Fibroblast of mammary gland (primary cell): ENCODE measurements at regions not wholly inside any gene's neighbourhood (a gene's known extent, or its start where the extent isn't known, plus 50 kb on each side); places are given as distances from the start of the nearest gene placed in this dataset.
"Not testable (repeated sequence)": the region's sequence is repeated elsewhere in the genome, so short reads cannot be mapped to it uniquely, and the experiment has no call there.

ENCODE experiments used
- DNase-seq: peaks from one replicate; pipeline ENCODE4 v3.0.0-alpha.2; 2010; ENCODE audit warnings: low read depth
- H3K4me3 ChIP-seq: 2 replicates; pipeline ENCODE4 v1.5.1; 2011; ENCODE audit warnings: low read depth, mild to moderate bottlenecking, low read length, moderate library complexity; ENCODE audit not compliant: control insufficient read depth
- CTCF ChIP-seq: conservative IDR thresholded peaks from 2 replicates; pipeline ENCODE4 v1.5.1; 2011; ENCODE audit warnings: low read depth, low read length, inconsistent platforms; ENCODE audit not compliant: control insufficient read depth, insufficient read depth

- no peak for DNase-seq
- H3K4me3 ChIP-seq, result no peak overlapping the region
- no peak for TF ChIP-seq CTCF
These were observed 764.3 kb upstream of the CTNND2 start for GRCh38 chr5:12668564-12668963.

DNA sequence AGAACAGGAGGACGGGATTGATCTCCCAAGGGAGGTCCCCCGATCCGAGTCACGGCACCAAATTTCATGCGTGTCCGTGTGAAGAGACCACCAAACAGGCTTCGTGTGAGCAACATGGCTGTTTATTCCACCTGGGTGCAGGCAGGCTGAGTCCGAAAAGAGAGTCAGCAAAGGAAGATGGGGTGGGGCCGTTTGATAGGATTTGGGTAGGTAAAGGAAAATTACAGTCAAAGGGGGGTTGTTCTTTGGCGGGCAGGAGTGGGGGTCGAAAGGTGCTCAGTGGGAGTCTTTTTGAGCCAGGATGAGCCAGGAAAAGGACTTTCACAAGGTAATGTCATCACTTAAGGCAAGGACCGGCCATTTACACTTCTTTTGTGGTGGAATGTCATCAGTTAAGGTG is 763.6 kb upstream of the CTNND2 start:
- not testable (repeated sequence) for H3K4me3 ChIP-seq

DNA sequence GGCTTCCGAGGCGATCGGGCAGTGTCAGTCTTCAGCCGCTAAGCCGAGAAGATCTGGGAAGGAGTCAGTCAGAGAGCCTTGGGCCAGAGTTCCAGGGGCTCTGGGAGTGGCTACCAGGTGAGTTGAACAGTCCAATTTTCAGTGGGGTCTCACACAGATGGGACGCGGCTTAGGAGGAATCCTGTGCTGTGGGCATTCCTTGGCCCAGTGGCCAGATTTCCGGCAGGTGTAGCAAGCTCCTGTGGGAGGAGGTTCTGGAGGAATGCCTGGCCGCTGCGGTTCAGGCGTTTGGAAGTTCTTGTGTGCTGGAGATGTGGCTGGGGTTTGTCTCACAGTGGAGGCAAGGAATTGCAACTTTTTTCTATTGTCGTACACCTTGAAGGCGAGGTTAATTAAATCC is 761.5 kb upstream of the CTNND2 start:
- not testable (repeated sequence) for DNase-seq, H3K4me3 ChIP-seq

More for the DNA sequence above, 763.6 kb upstream of the CTNND2 start:
- DNase-seq, result not testable (repeated sequence)

DNA sequence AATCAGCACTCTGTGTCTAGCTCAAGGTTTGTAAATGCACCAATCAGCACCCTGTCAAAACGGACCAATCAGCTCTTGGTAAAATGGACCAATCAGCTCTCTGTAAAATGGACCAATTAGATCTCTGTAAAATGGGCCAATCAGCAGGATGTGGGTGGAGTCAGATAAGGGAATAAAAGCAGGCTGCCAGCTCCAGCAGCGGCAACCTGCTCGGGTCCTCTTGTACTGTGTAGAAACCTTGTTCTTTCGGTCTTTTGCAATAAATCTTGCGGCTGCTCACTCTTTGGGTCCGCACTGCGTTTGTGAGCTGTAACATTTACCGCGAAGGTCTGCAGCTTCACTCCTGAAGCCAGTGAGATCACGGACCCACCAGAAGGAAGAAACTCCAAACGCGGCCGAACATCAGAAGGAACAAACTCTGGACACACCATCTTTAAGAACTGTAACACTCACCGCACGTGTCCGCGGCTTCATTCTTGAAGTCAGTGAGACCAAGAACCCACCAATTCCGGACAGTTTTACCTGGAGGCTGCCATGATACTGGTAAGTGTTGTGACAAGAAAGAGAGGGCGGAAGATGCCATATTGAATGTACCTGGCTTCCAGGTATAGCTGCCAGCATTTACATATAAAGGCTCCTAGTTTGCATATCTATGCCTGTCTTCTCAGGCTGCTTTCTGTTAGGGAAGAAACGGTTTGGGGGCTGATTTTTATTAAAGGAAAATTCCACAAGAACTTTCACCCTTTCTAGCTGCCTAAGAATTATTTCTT is 758.5 kb upstream of the CTNND2 start:
- no peak for TF ChIP-seq CTCF
- no peak overlapping the region for H3K4me3 ChIP-seq
- no peak for DNase-seq

- no peak for TF ChIP-seq CTCF
- H3K4me3 ChIP-seq, result no peak overlapping the region
- no peak for DNase-seq
These were observed 757.5 kb upstream of the CTNND2 start for GRCh38 chr5:12661617-12662370.

DNA sequence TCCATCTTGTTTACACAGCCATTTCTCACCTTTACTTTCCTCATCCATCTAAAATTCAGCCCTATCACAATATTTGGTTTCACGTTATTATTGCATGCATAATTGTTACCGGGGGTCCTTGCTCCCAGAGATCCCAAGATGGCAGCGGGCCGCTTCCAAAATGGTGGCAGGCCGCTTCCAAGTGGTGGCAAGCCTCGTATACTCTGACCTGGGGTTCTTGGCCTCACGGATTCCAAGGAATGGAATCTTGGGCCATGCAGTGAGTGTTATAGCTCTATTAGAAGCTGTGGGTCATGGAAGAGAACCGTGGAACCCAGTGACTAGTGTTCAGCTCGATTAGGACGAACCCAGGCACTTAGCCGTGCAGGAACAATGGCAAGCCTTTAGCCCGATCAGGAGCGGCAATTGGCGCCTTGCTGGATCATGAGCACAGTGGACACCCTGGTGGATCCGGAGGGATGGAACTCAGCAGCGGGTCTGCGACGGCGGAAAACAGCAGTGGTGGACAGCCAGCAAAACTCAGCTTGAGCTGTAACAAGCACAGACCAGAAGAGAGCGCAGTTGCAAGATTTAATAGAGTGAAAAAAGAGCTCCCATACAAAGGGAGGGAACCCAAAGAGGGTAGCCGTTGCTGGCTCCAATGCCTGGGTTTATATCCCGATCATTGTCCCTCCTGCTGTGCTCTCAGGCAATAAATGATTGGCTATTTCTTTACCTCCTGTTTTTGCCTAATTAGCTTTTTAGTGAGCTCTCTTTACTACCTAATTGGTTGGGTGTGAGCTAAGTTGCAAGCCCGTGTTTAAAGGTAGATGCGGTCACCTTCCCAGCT is 756.2 kb upstream of the CTNND2 start:
- not testable (repeated sequence) for DNase-seq, H3K4me3 ChIP-seq

GRCh38 chr5:12659686-12660085 is 755.4 kb upstream of the CTNND2 start:
- H3K4me3 ChIP-seq, result no peak overlapping the region
- DNase-seq, result no peak
- TF ChIP-seq CTCF, result no peak

DNA sequence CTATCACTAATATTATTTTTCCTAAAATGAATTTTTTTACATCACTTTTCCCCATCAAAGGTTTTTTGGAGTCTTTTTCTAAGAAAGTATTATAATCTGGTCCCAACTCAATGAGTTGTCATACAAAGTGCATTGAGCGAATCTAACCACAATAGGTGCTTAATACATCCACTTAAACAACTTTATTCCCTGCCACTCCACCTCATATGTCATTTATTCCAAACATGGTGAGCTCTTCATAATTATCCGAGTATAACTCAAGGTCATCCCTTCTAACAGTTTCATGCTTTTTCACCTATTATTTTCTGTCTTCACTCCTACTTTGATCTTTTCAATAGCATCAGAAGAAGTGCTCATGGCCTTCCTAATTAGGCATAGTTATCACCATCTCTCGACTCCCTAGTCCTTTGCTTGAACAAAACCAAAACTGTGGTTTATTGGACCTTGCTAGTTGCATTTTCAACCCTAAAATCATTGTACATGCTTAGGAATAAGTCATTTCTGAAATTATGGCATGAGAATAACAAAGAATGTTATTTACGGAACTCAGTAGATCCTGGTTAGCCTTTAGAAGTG is 754.7 kb upstream of the CTNND2 start:
- no peak for TF ChIP-seq CTCF
- H3K4me3 ChIP-seq, result no peak overlapping the region
- no peak for DNase-seq

DNA sequence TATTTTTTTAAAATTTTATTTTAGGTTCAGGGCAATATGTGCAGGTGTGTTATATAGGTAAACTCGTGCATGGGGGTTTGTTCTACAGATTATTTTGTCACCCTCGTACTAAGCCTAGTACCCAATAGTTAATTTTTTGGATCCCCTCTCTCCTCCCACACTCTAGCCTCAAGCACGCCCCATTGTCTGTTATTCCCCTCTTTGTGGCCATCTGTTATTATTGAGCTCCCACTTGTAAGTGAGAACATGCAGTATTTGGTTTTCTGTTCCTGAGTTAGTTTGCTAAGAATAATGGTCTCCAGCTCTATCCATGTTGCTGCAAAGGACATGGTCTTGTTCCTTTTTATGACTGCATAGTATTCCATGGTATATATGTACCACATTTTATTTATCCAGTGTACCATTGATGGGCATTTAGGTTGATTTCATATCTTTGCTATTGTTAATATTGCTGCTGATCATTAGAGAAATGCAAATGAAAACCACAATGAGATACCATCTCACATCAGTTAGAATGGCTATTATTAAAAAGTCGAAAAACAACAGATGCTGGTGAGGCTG is 753.7 kb upstream of the CTNND2 start:
- DNase-seq, H3K4me3 ChIP-seq: not testable (repeated sequence)
